Esophagus squamous epithelium (tissue), 5 donors: ENCODE measurements at regions not wholly inside any gene's neighbourhood (a gene's known extent, or its start where the extent isn't known, plus 50 kb on each side); places are given as distances from the start of the nearest gene placed in this dataset.

Source experiments
- DNase-seq: peaks from one replicate; lab custom pipeline; 2025; lab: John Stamatoyannopoulos, UW
- H3K27ac ChIP-seq, 4 donors: fragments of 200-600 bp; sonication (generic); one replicate each; pipeline ENCODE4 v1.5.1; 2016 to 2019; ENCODE audit warnings: mild to moderate bottlenecking in 1 of 4
- H3K27me3 ChIP-seq, 4 donors: fragments of 200-600 bp; sonication (generic); 1 replicate in 3 of 4; 2 replicates in 1 of 4; pipeline versions ENCODE4 v1.5.1 to v1.6.0; 2017 to 2021; ENCODE audit warnings: antibody characterized with exemption in 1 of 4
- H3K36me3 ChIP-seq, 3 donors: fragments of 200-600 bp; sonication (generic); one replicate each; pipeline ENCODE4 v1.5.1; 2016 to 2019
- H3K4me1 ChIP-seq, 3 donors: fragments of 200-600 bp; sonication (generic); one replicate each; pipeline ENCODE4 v1.5.1; 2017 to 2019
- H3K4me3 ChIP-seq, 4 donors: fragments of 200-600 bp; sonication (generic); 1 replicate in 3 of 4; 2 replicates in 1 of 4; pipeline ENCODE4 v1.5.1; 2016 to 2019; ENCODE audit warnings: mild to moderate bottlenecking in 2 of 4, moderate library complexity in 1 of 4
- H3K9me3 ChIP-seq, 3 donors: fragments of 200-600 bp; sonication (generic); one replicate each; pipeline ENCODE4 v1.5.1; 2016 to 2019
- POLR2A ChIP-seq, 4 donors: fragments of 450-650 bp; IDR thresholded peaks; one replicate each; pipeline ENCODE4 v1.6.1; 2017; ENCODE audit warnings: antibody characterized with exemption in 4 of 4, mild to moderate bottlenecking in 4 of 4, moderate library complexity in 3 of 4
- WGBS, 2 donors: methylation state at CpG; one replicate each; pipeline ENCODE4 v1.1.5; 2018; 5-methylcytosine and 5-hydroxymethylcytosine counted together
- intact Hi-C: fragments of 100-400 bp; cut with DNase I; formaldehyde crosslinking; loops from one replicate; pipeline ENCODE4 v1.15.0; 2022
- TF ChIP-seq, protein P1 (sequence below), 6 experiments: fragments of 450-650 bp in 4 of 6; fragments of 200-600 bp in 2 of 6; sonication (generic) in 2 of 6; IDR thresholded peaks; one replicate each; pipeline ENCODE4 v1.5.1; 2016 to 2019; ENCODE audit warnings: antibody characterized with exemption in 6 of 6, mild to moderate bottlenecking in 4 of 6, moderate library complexity in 4 of 6
- donor health status: DM: yes; HTN: yes; CAD: no.

DNA sequence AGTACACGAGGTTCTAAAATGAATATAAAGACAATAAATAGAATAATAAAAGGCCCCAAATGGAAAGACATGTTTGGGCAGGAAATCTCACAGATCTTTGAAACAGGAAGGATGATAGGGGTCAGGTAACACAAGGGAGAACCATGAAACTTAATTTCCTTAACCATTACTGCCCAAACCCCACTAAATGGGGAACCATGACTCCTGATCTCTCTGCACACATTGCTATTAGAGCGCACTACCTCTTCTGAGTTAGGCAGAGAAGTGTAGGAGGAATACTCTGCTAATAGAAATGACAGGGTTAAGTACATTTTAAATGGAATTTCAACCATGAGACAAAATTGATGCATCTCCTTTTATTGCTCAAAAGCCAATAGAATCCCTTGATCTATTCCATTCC, 213.7 kb upstream of the SETBP1 start:
- Histone ChIP-seq H3K4me3 (no peak overlapping the region), H3K9me3 (no peaks in the 10 kb centered on the region), H3K4me1 (peaks cover 0 to 11% (median 3%) of the 10 kb centered on the region in 3 donors), H3K27me3 (no peaks in the 10 kb centered on the region), H3K27ac (no peak overlapping the region), H3K36me3 (no peaks in the 10 kb centered on the region)
- DNase-seq, result no peak
- WGBS, 2 donors, result 63 to 67% methylated on average over 2 of the region's 2 CpGs
- intact Hi-C loops, result no loop called here
- TF ChIP-seq, protein P1, sequence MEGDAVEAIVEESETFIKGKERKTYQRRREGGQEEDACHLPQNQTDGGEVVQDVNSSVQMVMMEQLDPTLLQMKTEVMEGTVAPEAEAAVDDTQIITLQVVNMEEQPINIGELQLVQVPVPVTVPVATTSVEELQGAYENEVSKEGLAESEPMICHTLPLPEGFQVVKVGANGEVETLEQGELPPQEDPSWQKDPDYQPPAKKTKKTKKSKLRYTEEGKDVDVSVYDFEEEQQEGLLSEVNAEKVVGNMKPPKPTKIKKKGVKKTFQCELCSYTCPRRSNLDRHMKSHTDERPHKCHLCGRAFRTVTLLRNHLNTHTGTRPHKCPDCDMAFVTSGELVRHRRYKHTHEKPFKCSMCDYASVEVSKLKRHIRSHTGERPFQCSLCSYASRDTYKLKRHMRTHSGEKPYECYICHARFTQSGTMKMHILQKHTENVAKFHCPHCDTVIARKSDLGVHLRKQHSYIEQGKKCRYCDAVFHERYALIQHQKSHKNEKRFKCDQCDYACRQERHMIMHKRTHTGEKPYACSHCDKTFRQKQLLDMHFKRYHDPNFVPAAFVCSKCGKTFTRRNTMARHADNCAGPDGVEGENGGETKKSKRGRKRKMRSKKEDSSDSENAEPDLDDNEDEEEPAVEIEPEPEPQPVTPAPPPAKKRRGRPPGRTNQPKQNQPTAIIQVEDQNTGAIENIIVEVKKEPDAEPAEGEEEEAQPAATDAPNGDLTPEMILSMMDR (IDR thresholded peaks at IDR 0.05), result no peak
- no peak for TF ChIP-seq POLR2A (IDR thresholded peaks at IDR 0.05)

- peaks cover 0 to 11% (median 3%) of the 10 kb centered on the region in 3 donors for H3K4me1 ChIP-seq
- no peak for DNase-seq
- 74 to 88% methylated on average over 2 of the region's 2 CpGs for WGBS, 2 donors
- H3K27ac ChIP-seq, result no peak overlapping the region
- no peaks in the 10 kb centered on the region for H3K27me3 ChIP-seq
- no peak overlapping the region for H3K4me3 ChIP-seq
- TF ChIP-seq POLR2A (IDR thresholded peaks at IDR 0.05), result no peak
- TF ChIP-seq, protein P1 (IDR thresholded peaks at IDR 0.05), result no peak
- intact Hi-C loops, result no loop called here
- H3K36me3 ChIP-seq, result no peaks in the 10 kb centered on the region
- no peaks in the 10 kb centered on the region for H3K9me3 ChIP-seq
Measured at GRCh38 chr18:44467718-44468117, 213.0 kb upstream of the SETBP1 start.

DNA sequence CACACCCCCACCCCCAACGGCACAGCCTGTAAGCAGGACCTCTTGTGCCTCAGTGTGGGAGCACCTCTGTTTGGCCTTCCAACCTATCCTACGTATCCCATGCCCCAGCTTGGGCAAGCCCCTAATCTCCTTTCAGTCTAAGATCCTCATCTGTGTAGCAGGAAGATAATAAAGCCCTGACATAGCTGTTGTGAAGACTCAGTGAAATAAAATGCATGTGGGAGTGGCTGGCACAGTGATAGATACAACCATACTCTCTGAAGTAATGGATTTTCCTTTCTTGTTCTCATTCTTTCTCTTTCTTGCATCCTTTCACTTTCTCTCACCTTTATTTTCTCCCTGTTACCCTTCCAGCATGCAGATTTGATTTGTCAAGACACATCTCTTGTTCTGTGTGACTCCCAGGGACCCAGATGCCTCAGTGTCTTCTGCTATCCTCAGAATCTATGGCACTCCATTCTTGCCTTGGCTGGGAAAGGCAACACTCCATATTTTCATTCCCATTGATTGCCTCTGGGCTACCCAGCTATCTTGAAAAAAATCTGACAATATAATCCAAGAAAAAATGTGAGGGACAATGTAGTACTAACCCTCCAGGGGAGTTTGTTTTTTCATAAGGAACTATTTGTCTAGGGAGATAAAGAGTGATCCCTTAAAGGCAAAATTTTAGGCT, 207.2 kb upstream of the SETBP1 start:
- Histone ChIP-seq H3K27me3 (no peaks in the 10 kb centered on the region), H3K36me3 (no peaks in the 10 kb centered on the region), H3K27ac (no peak overlapping the region), H3K4me3 (no peak overlapping the region), H3K4me1 (no peaks in the 10 kb centered on the region), H3K9me3 (no peaks in the 10 kb centered on the region)
- intact Hi-C loops, result no loop called here
- 70 to 77% methylated on average over 2 of the region's 2 CpGs for WGBS, 2 donors
- TF ChIP-seq POLR2A (IDR thresholded peaks at IDR 0.05), result no peak
- TF ChIP-seq, protein P1 (IDR thresholded peaks at IDR 0.05), result no peak
- no peak for DNase-seq

DNA sequence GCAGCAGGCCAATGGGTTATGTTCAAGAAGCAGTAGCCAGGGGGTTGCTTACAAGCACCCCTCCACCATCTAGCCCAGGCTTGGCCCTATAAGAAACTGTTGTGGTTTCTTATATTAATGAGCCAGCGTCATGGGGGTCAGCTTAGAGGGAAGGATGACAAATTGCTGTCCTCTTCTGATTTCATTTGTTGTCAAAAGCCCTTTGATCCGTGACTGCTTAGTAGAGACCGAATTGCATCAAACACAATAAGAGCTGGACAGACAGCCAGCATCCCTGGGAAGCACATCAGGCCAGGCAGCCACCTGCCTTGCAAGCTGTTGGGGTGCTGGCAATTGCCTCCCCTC, 206.6 kb upstream of the SETBP1 start:
- WGBS, 2 donors, result 54 to 63% methylated on average over 3 of the region's 3 CpGs
- no peak overlapping the region for H3K4me3 ChIP-seq

GRCh38 chr18:44474591-44474990, 206.1 kb upstream of the SETBP1 start:
- H3K4me3 ChIP-seq, result no peak overlapping the region
- H3K27ac ChIP-seq, result no peak overlapping the region
- H3K27me3 ChIP-seq, result no peaks in the 10 kb centered on the region
- intact Hi-C loops, result no loop called here
- H3K36me3 ChIP-seq, result no peaks in the 10 kb centered on the region
- TF ChIP-seq, protein P1 (IDR thresholded peaks at IDR 0.05), result no peak
- TF ChIP-seq POLR2A (IDR thresholded peaks at IDR 0.05), result no peak
- no peak for DNase-seq
- H3K9me3 ChIP-seq, result no peaks in the 10 kb centered on the region
- no peaks in the 10 kb centered on the region for H3K4me1 ChIP-seq

More for the DNA sequence above, 206.6 kb upstream of the SETBP1 start:
- H3K27me3 ChIP-seq, result no peaks in the 10 kb centered on the region
- no peak for DNase-seq
- H3K9me3 ChIP-seq, result no peaks in the 10 kb centered on the region
- no peak overlapping the region for H3K27ac ChIP-seq
- no peaks in the 10 kb centered on the region for H3K36me3 ChIP-seq
- intact Hi-C loops, result no loop called here
- no peak for TF ChIP-seq POLR2A (IDR thresholded peaks at IDR 0.05)
- TF ChIP-seq, protein P1 (IDR thresholded peaks at IDR 0.05), result no peak
- H3K4me1 ChIP-seq, result no peaks in the 10 kb centered on the region
